HepG2 (cell line): ENCODE measurements at regions not wholly inside any gene's neighbourhood (a gene's known extent, or its start where the extent isn't known, plus 50 kb on each side); places are given as distances from the start of the nearest gene placed in this dataset.
"Not testable (repeated sequence)": the region's sequence is repeated elsewhere in the genome, so short reads cannot be mapped to it uniquely, and the experiment has no call there.

Experiments used
- ATAC-seq: fragments of 200-7000 bp; cut with Tn5 transposase; 3 replicates; pipeline ENCODE4 v1.9.1; 2020; ENCODE audit warnings: mild to moderate bottlenecking, moderate library complexity
- BruUV-seq: library from RNA; stranded (reverse); fragments of 400-500 nt; replicated peaks from 2 replicates; lab custom pipeline; 2021; lab: Mats Ljungman, UMichigan
- CTCF ChIA-PET: fragments of 300-600 bp; formaldehyde crosslinking; extraction: SDS; loops from one replicate; lab custom pipeline; 2021; ENCODE audit warnings: low total read pairs, inconsistent platforms, low intra/inter-chr PET ratio; lab: Yijun Ruan, JAX
- POLR2A ChIA-PET: fragments of 350-600 bp; sonication (Branson Sonifier 250); formaldehyde crosslinking; loops from one replicate; lab custom pipeline; 2020; ENCODE audit warnings: antibody characterized with exemption, inconsistent platforms; lab: Yijun Ruan, JAX
- DNase-seq: peaks from one replicate; pipeline ENCODE4 v3.0.0-alpha.2; 2015; ENCODE audit warnings: low spot score
- FAIRE-seq: peaks from 3 replicates; lab custom pipeline; 2011; peaks lifted over from hg19 to GRCh38; lab: Jason Lieb, UNC
- H2AFZ ChIP-seq: one replicate; pipeline ENCODE4 v1.6.1; 2011; ENCODE audit warnings: low read length, inconsistent platforms
- H3K27ac ChIP-seq: fragments of 300-600 bp; 3 replicates; pipeline ENCODE4 v1.8.0; 2011; ENCODE audit warnings: mixed run types, mild to moderate bottlenecking, mixed read lengths, low read length, inconsistent platforms; ENCODE audit not compliant: insufficient read depth; ENCODE audit errors: extremely low read length
- H3K27me3 ChIP-seq, 2 experiments: fragments of 200-600 bp in 1 of 2; 2 replicates in 1 of 2; 3 replicates in 1 of 2; pipeline versions ENCODE4 v1.6.0 to v1.8.0; 2011; ENCODE audit warnings: low read length in 2 of 2, mild to moderate bottlenecking in 2 of 2, moderate library complexity in 2 of 2, inconsistent platforms in 1 of 2; ENCODE audit not compliant: insufficient read depth in 2 of 2, control insufficient read depth in 1 of 2
- H3K36me3 ChIP-seq, 2 experiments: fragments of 200-600 bp in 1 of 2; replicated peaks in 1 of 2; 2 replicates in 1 of 2; 3 replicates in 1 of 2; pipeline versions ENCODE4 v1.5.1 to v1.8.0; 2011; ENCODE audit warnings: low read length in 2 of 2, inconsistent platforms in 1 of 2; ENCODE audit not compliant: insufficient read depth in 2 of 2, control insufficient read depth in 1 of 2
- H3K4me1 ChIP-seq: 2 replicates; pipeline ENCODE4 v1.5.1; 2012; ENCODE audit warnings: low read length, inconsistent platforms; ENCODE audit not compliant: insufficient read depth
- H3K4me2 ChIP-seq: 2 replicates; pipeline ENCODE4 v1.6.0; 2011; ENCODE audit warnings: low read depth, low read length, inconsistent platforms
- H3K4me3 ChIP-seq, 3 experiments: fragments of 200-600 bp in 1 of 3; sonication (generic), shearing (Covaris generic) in 1 of 3; replicated peaks in 1 of 3; 2 replicates each; pipeline ENCODE4 v1.5.1; 2011 to 2016; ENCODE audit warnings: low read length in 3 of 3, inconsistent platforms in 2 of 3, low read depth in 2 of 3, mild to moderate bottlenecking in 2 of 3, control low read depth in 1 of 3, mixed read lengths in 1 of 3; ENCODE audit not compliant: insufficient read depth in 1 of 3
- H3K79me2 ChIP-seq: one replicate; pipeline ENCODE4 v1.6.1; 2011; ENCODE audit warnings: low read length, inconsistent platforms; ENCODE audit not compliant: insufficient read depth
- H3K9ac ChIP-seq: 2 replicates; pipeline ENCODE4 v1.6.0; 2011; ENCODE audit warnings: mild to moderate bottlenecking, low read depth, low read length, inconsistent platforms; ENCODE audit not compliant: insufficient read depth
- H3K9me3 ChIP-seq: 2 replicates; pipeline ENCODE4 v1.5.1; 2012; ENCODE audit warnings: mild to moderate bottlenecking, low read length
- H4K20me1 ChIP-seq: 2 replicates; pipeline ENCODE4 v1.6.0; 2011; ENCODE audit warnings: inconsistent platforms, mild to moderate bottlenecking, low read length, moderate library complexity; ENCODE audit not compliant: insufficient read depth
- CHD4 ChIP-seq: fragments of 200-600 bp; sonication (generic); IDR thresholded peaks from 2 replicates; pipeline ENCODE4 v1.7.0; 2017; ENCODE audit warnings: mild to moderate bottlenecking, low read length, borderline replicate concordance
- SKI ChIP-seq: fragments of 450-650 bp; IDR thresholded peaks from one replicate; pipeline ENCODE4 v1.6.1; 2018; ENCODE audit warnings: mild to moderate bottlenecking; ENCODE audit not compliant: partially characterized antibody
- ZNF263 ChIP-seq: sonication (generic); formaldehyde crosslinking; IDR thresholded peaks from 2 replicates; pipeline ENCODE4 v1.4.0; 2020; ENCODE audit warnings: missing genetic modification reagents
- ZNF264 ChIP-seq: sonication (generic); formaldehyde crosslinking; IDR thresholded peaks from 2 replicates; pipeline ENCODE4 v1.4.0; 2020; ENCODE audit warnings: missing genetic modification reagents
- WGBS: methylation state at CpG from one replicate; pipeline ENCODE4 v1.1.6; 2017; ENCODE audit warnings: low lambda C conversion rate; 5-methylcytosine and 5-hydroxymethylcytosine counted together
- in situ Hi-C: cut with HindIII; loops from 2 replicates; pipeline ENCODE4 v1.10.0; 2017; ENCODE audit warnings: low pct_unique_long_range_greater_than_20kb; ENCODE audit not compliant: extremely low pct_ligation_motif_present
- intact Hi-C: fragments of 100-400 bp; cut with micrococcal nuclease; formaldehyde crosslinking; loops from one replicate; pipeline ENCODE4 v1.10.0; 2022; ENCODE audit not compliant: unreplicated experiment

- H4K20me1 ChIP-seq, FAIRE-seq, H3K4me2 ChIP-seq, H3K4me3 ChIP-seq, BruUV-seq, H3K9ac ChIP-seq, H2AFZ ChIP-seq, ATAC-seq, in situ Hi-C loops, POLR2A ChIA-PET, H3K27ac ChIP-seq, DNase-seq, H3K4me1 ChIP-seq, H3K36me3 ChIP-seq, CTCF ChIA-PET, H3K9me3 ChIP-seq, H3K79me2 ChIP-seq, intact Hi-C loops: not testable (repeated sequence)
- H3K27me3 ChIP-seq: peaks cover 0 to 22% of the 10 kb centered on the region in 2 experiments; a peak in 2 of 5 replicates
- 69% methylated on average over 24 of the region's 24 CpGs for WGBS
Measured at GRCh38 chr6:170139046-170139445, 151.8 kb downstream of the DLL1 start.

- no peak for ATAC-seq
- Histone ChIP-seq H3K4me3 (no peak overlapping the region), H4K20me1 (no peaks in the 10 kb centered on the region), H3K27ac (no peak overlapping the region), H2AFZ (no peak overlapping the region), H3K36me3 (no peaks in the 10 kb centered on the region), H3K4me1 (no peaks in the 10 kb centered on the region), H3K9me3 (no peaks in the 10 kb centered on the region), H3K27me3 (peaks cover 0 to 16% of the 10 kb centered on the region in 2 experiments; a peak in 3 of 5 replicates), H3K79me2 (no peaks in the 10 kb centered on the region), H3K4me2 (no peak overlapping the region), H3K9ac (no peak overlapping the region)
- BruUV-seq: no TSS peak
- TF ChIP-seq ZNF264 (no peak), SKI (no peak), CHD4 (no peak), ZNF263 (CRISPR knock-in tag) (peak; percentile 44; the same call in 1 of the 2 replicates)
- ChIA-PET POLR2A (no interaction called here), CTCF (no interaction called here)
- WGBS: 63% methylated on average over 37 of the region's 40 CpGs
- no peak for FAIRE-seq
- DNase-seq: no peak
- in situ Hi-C loops (no loop called here), intact Hi-C loops (no loop called here)
Measured at GRCh38 chr6:170137911-170138910, 152.7 kb downstream of the DLL1 start.
